Stomach smooth muscle (tissue), 2 donors: ENCODE measurements at regions not wholly inside any gene's neighbourhood (a gene's known extent, or its start where the extent isn't known, plus 50 kb on each side); places are given as distances from the start of the nearest gene placed in this dataset.

ENCODE experiments used
- H3K27ac ChIP-seq: one replicate; pipeline ENCODE4 v1.7.0; 2013; ENCODE audit warnings: mild to moderate bottlenecking, low read length, inconsistent platforms
- H3K27me3 ChIP-seq, 2 donors: one replicate each; pipeline ENCODE4 v1.7.0; 2013; ENCODE audit warnings: low read length in 2 of 2; ENCODE audit not compliant: insufficient read depth in 2 of 2, control insufficient read depth in 1 of 2
- H3K36me3 ChIP-seq, 2 donors: one replicate each; pipeline ENCODE4 v1.7.0; 2013; ENCODE audit warnings: low read length in 2 of 2; ENCODE audit not compliant: control insufficient read depth in 2 of 2, insufficient read depth in 2 of 2
- H3K4me1 ChIP-seq: one replicate; pipeline ENCODE4 v1.7.0; 2013; ENCODE audit warnings: low read length; ENCODE audit not compliant: control insufficient read depth, insufficient read depth
- H3K4me3 ChIP-seq, 2 donors: one replicate each; pipeline ENCODE4 v1.7.0; 2013; ENCODE audit warnings: low read length in 2 of 2
- H3K9ac ChIP-seq, 2 donors: one replicate each; pipeline ENCODE4 v1.7.0; 2013; ENCODE audit warnings: low read length in 2 of 2, mild to moderate bottlenecking in 1 of 2
- H3K9me3 ChIP-seq, 2 donors: one replicate each; pipeline ENCODE4 v1.7.0; 2013; ENCODE audit warnings: low read length in 2 of 2; ENCODE audit not compliant: control insufficient read depth in 2 of 2
- donor health status: healthy.
- donor health status: Pancreatic carcinoma.

DNA sequence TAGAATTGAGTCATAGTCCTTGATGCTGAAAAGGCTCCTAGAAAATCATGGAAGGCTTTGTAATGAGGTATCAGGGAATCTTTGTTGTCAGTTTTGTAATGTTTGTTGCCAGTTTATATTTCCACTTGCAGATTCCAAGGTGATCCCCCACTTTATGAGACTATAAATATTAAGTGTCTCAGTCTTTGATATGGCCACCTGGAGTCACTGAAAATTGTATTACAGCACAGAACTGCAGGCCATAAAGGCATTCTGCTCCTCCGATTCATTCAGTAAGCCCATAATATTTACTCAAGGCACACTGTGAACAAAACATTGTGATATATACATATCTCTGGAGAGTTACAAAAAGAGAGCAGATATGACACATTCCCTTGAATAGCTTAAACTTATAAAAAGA is 457.8 kb upstream of the ZNF385D start:
- Histone ChIP-seq H3K9ac (no peak overlapping the region), H3K27me3 (no peaks in the 10 kb centered on the region), H3K9me3 (no peaks in the 10 kb centered on the region), H3K4me3 (no peak overlapping the region), H3K4me1 (no peaks in the 10 kb centered on the region), H3K36me3 (no peaks in the 10 kb centered on the region), H3K27ac (no peak overlapping the region)

DNA sequence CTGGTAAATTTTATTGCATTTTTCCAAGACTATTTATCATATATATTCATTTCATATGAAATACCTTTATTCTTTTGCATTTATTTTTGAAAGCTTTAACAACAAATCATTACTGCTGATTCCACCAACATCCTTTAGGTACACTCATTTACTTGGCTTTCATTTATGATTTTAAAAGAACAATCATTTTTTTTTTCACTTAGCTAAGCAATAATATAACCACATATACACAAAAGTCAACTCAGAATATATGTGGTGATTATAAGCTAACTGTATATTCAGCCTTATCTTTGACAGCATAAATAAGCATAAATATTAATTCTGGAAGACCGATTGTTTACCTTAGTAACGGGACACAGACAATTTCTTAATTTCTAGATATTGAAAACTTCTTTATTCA is 458.6 kb upstream of the ZNF385D start:
- Histone ChIP-seq H3K27me3 (no peaks in the 10 kb centered on the region), H3K9ac (no peak overlapping the region), H3K36me3 (no peaks in the 10 kb centered on the region), H3K4me3 (no peak overlapping the region), H3K27ac (no peak overlapping the region), H3K9me3 (no peaks in the 10 kb centered on the region), H3K4me1 (no peaks in the 10 kb centered on the region)

DNA sequence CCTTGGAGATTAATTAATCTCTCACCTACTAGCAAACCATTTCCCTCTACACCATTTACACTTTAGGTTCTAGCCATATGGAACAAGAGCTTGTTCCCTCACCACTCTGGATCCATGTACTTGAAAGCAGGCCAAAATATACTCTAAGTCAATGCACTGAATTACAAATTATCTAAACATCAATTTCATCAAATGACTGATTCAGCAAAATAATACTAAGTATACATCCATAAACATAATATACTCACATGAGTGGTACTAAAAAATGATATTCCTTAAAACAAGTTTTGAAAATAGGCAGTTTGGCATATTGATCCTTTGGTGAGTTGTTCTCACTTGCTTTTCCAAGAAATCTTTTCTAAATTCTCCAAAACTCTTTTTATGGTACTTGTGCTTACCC is 459.7 kb upstream of the ZNF385D start:
- Histone ChIP-seq H3K9ac (no peak overlapping the region), H3K4me1 (no peaks in the 10 kb centered on the region), H3K4me3 (no peak overlapping the region), H3K9me3 (no peaks in the 10 kb centered on the region), H3K27me3 (no peaks in the 10 kb centered on the region), H3K27ac (no peak overlapping the region), H3K36me3 (no peaks in the 10 kb centered on the region)

DNA sequence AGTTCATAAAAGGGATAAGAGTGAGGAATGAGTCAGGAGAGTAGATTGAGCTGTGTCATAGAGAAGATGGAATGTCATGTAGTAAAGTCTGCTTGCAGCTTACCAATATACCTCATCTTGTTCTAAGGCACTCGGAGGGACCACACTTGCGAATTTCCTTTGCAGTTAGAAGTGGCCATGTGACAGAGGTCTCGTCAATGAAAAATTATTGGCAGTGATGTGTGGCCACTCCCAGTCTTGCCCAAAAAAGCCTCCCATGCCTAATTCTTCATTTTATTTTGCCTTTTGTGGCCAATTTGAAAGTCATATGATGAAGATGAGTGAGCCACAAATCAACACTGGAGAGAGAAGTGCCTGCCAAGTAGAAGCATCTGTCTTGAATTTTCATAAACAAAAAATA is 465.6 kb upstream of the ZNF385D start:
- Histone ChIP-seq H3K36me3 (no peaks in the 10 kb centered on the region), H3K27me3 (no peaks in the 10 kb centered on the region), H3K9ac (no peak overlapping the region), H3K9me3 (no peaks in the 10 kb centered on the region), H3K4me3 (no peak overlapping the region), H3K4me1 (no peaks in the 10 kb centered on the region), H3K27ac (no peak overlapping the region)

DNA sequence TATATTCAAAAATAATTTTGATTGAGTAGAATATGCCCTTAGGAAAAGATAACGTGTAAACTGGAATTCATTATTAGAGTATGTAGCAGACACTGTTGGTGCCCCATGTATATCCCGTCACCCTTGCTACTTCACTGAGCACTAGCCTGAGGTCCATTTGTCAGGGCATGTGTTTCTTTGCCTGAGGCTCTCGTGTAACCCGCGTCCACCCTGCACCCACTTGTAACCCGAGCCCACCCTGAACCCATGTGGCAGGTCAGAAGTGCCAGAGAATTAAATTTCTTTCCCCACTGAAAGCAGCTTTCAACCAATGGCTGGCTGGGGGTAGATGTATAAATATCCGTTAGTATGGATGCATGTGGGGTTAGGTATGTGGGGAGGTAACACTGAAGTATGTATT is 474.2 kb upstream of the ZNF385D start:
- Histone ChIP-seq H3K27me3 (no peaks in the 10 kb centered on the region), H3K27ac (no peak overlapping the region), H3K4me1 (no peaks in the 10 kb centered on the region), H3K9me3 (peaks cover 0 to 5% of the 10 kb centered on the region in 2 donors), H3K36me3 (no peaks in the 10 kb centered on the region), H3K4me3 (no peak overlapping the region), H3K9ac (no peak overlapping the region)

DNA sequence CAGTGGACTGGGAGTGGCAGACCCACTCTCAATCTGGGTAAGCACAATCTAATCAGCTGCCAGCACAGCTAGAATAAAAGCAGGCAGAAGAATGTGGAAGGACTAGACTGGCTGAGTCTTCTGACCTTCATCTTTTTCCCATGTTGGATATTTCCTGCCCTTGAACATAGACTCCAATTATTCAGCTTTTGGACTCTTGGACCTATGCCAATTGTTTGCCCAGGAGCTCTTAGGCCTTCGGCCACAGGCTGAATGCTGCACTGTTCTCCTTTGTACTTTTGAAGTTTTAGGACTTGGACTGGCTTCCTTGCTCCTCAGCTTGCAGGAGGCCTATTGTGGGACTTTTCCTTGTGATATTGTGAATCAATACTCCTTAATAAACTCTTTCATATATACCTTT is 477.7 kb upstream of the ZNF385D start:
- no peaks in the 10 kb centered on the region for H3K4me1 ChIP-seq
- H3K4me3 ChIP-seq: no peak overlapping the region

DNA sequence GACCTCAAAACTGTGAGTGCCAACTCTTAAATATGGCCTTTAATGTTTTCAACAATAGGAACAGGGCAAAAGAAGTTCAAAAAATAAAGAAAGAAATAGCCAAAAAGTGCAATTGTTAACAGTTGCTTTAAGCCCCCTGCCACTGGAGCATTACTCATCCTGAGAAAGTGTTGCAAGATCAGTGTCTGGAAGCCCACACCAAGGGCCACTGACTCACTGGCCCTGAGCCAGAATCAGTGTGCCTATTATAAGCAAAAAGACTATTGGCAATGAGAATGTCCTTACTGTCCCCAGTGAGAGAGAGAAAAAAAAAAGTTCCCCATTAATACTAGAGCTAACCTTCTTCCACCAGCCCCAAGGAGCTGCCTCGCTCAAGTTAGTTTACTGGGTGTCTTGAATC is 480.1 kb upstream of the ZNF385D start:
- H3K36me3 ChIP-seq: no peaks in the 10 kb centered on the region

More for the DNA sequence above, 477.7 kb upstream of the ZNF385D start:
- Histone ChIP-seq H3K9ac (no peak overlapping the region), H3K27ac (no peak overlapping the region), H3K36me3 (no peaks in the 10 kb centered on the region), H3K27me3 (no peaks in the 10 kb centered on the region), H3K9me3 (peaks cover 0 to 5% of the 10 kb centered on the region in 2 donors)

DNA sequence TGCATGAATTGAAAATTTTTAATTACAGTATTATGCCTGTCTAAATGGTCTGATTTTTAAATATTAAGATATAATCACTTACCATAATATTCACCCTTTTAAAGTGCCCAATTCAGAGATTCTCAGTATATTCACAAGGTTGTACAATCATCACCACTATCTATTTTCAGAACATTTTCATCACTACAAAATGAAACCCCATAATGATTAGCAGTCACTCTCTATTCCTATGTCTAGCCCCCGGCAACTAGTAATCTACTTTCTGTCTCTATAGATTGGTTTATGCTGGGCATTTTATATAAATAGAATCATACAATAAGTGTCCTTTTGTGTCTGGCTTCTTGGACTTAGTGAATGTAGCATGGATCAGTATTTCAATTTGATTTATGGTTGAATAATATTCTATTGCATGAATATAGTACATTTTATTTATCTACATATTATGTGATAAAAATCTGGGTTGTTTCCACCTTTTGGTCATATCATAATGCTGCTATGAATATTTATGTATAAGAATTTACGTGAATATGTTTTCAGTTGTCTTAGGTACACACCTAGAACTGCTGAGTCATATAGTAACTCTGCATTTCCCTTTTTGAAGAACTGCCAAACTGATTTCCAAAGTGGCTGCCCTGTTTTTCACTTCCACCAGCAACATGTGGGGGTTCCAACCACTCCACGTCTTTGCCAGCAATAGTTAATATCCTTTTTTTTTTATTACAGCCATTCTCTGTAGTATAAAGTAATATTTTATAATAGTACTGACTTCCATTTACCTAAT is 485.7 kb upstream of the ZNF385D start:
- Histone ChIP-seq H3K4me3 (no peak overlapping the region), H3K9ac (no peak overlapping the region), H3K9me3 (no peaks in the 10 kb centered on the region), H3K4me1 (no peaks in the 10 kb centered on the region), H3K27me3 (no peaks in the 10 kb centered on the region), H3K36me3 (no peaks in the 10 kb centered on the region), H3K27ac (no peak overlapping the region)

More for the DNA sequence above, 480.1 kb upstream of the ZNF385D start:
- Histone ChIP-seq H3K4me1 (no peaks in the 10 kb centered on the region), H3K9ac (no peak overlapping the region), H3K27ac (no peak overlapping the region), H3K9me3 (peaks cover 0 to 5% of the 10 kb centered on the region in 2 donors), H3K4me3 (no peak overlapping the region), H3K27me3 (no peaks in the 10 kb centered on the region)

DNA sequence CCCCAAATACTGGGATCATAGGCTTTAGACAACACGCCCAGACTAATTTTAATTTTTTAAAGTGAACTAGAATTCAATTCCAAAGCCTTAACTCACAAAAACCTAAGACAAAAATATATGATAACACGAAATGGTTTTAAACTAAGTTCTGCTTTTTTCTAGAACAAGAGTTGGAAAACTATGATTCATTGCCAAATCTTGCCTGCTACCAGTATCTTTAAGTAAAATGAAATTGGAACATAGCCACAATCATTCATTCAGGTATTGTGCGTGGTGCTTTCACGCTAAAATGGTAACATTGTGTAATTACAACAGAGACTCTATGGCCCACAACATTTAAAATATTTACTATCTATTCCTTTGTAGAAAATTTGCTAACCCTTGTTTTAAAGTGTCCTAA is 488.0 kb upstream of the ZNF385D start:
- Histone ChIP-seq H3K4me3 (no peak overlapping the region), H3K36me3 (no peaks in the 10 kb centered on the region), H3K9me3 (no peaks in the 10 kb centered on the region), H3K27me3 (no peaks in the 10 kb centered on the region), H3K4me1 (no peaks in the 10 kb centered on the region), H3K27ac (no peak overlapping the region), H3K9ac (no peak overlapping the region)

DNA sequence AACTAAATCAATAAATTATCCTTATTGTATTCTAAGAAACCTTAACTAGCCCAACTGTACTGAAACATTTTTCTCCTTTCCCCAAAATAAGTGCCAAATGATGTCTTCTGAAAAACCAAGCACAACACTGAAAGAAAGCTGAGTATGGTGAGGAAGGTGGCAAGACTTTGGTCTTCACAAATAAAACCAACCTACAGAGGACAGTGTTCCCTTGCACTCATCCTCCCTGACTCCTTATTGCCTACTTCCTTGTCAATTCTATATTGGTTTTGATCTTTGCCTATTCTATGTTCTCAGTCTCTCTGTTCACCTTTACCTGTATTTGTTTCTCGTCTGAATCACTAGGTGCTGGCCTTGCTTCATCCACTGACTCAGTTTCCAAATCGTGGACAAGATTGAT is 490.1 kb upstream of the ZNF385D start:
- Histone ChIP-seq H3K36me3 (no peaks in the 10 kb centered on the region), H3K9ac (no peak overlapping the region), H3K9me3 (no peaks in the 10 kb centered on the region), H3K27me3 (no peaks in the 10 kb centered on the region), H3K4me3 (no peak overlapping the region), H3K4me1 (no peaks in the 10 kb centered on the region), H3K27ac (no peak overlapping the region)

DNA sequence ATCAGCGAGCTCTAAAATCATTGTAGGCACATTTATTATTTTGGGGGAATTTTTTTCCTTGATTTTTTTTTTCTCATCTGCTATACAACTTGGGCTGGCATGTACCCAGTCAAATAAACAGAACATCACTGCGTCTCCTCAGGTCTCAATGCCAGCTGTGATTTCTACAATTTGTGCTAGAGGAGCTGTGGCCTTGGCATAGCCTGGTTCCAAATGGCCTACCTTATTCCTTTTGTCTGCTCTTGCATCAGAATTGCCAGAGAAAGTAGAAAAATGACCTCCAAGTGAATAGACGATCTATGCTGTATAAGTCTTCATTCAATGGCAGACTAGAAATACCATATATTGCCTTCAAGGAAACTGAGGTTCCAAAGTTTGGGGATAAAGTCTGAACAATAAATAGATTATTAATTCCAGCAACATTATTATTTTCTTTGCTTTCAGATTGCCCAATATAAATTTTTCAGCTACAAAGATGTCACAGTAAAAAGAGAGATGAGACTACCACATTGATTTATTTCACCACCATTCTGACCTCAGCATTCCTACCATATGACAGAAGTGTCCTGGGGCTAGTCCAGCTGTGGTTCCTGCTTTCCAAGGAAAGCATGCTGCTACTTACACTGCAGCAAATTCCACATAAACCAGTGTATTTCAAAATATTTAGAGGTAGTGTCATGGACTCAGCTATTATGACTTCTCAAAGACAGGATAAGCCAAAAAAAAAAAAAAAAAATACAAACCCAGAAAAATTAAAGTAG is 493.9 kb upstream of the ZNF385D start:
- Histone ChIP-seq H3K27me3 (no peaks in the 10 kb centered on the region), H3K36me3 (no peaks in the 10 kb centered on the region), H3K9me3 (no peaks in the 10 kb centered on the region), H3K4me1 (no peaks in the 10 kb centered on the region), H3K9ac (no peak overlapping the region), H3K4me3 (no peak overlapping the region), H3K27ac (no peak overlapping the region)
